H9 (cell line): ENCODE measurements at regions not wholly inside any gene's neighbourhood (a gene's known extent, or its start where the extent isn't known, plus 50 kb on each side); places are given as distances from the start of the nearest gene placed in this dataset.

Experiments used
- DNase-seq: peaks from one replicate; pipeline ENCODE4 v3.0.0-alpha.2; 2017
- H2AFZ ChIP-seq: one replicate; pipeline ENCODE4 v1.6.1; 2013; ENCODE audit warnings: mild to moderate bottlenecking, low read length, control low read depth, moderate library complexity
- H2AK5ac ChIP-seq: 2 replicates; pipeline ENCODE4 v1.6.1; 2013; ENCODE audit warnings: low read length, control low read depth, mixed read lengths; ENCODE audit not compliant: insufficient read length
- H2BK120ac ChIP-seq: one replicate; pipeline ENCODE4 v1.6.1; 2013; ENCODE audit warnings: low read depth, mild to moderate bottlenecking, low read length, control low read depth, inconsistent platforms; ENCODE audit not compliant: poor library complexity, severe bottlenecking
- H2BK12ac ChIP-seq: 2 replicates; pipeline ENCODE4 v1.6.1; 2013; ENCODE audit warnings: low read length, control low read depth, mixed read lengths, low read depth; ENCODE audit not compliant: insufficient read length
- H2BK15ac ChIP-seq: 2 replicates; pipeline ENCODE4 v1.6.1; 2013; ENCODE audit warnings: low read depth, low read length, control low read depth
- H2BK20ac ChIP-seq: one replicate; pipeline ENCODE4 v1.6.1; 2013; ENCODE audit warnings: low read depth, mild to moderate bottlenecking, low read length, control low read depth, inconsistent platforms; ENCODE audit not compliant: poor library complexity, severe bottlenecking
- H2BK5ac ChIP-seq: 2 replicates; pipeline ENCODE4 v1.6.1; 2013; ENCODE audit warnings: low read length, control low read depth, mixed read lengths; ENCODE audit not compliant: insufficient read length
- H3K14ac ChIP-seq: 2 replicates; pipeline ENCODE4 v1.6.1; 2013; ENCODE audit warnings: low read length, control low read depth; ENCODE audit not compliant: insufficient read depth
- H3K18ac ChIP-seq: 2 replicates; pipeline ENCODE4 v1.6.1; 2013; ENCODE audit warnings: low read depth, mild to moderate bottlenecking, mixed read lengths, low read length, control low read depth; ENCODE audit not compliant: insufficient read length
- H3K23ac ChIP-seq: 2 replicates; pipeline ENCODE4 v1.6.1; 2013; ENCODE audit warnings: low read length, control low read depth, mixed read lengths, low read depth; ENCODE audit not compliant: insufficient read length
- H3K23me2 ChIP-seq: 2 replicates; pipeline ENCODE4 v1.6.1; 2013; ENCODE audit warnings: low read depth, mild to moderate bottlenecking, mixed read lengths, low read length, control low read depth; ENCODE audit not compliant: insufficient read length, poor library complexity, severe bottlenecking
- H3K27ac ChIP-seq: 2 replicates; pipeline ENCODE4 v1.5.1; 2013; ENCODE audit warnings: low read length, control low read depth, mixed read lengths, low read depth; ENCODE audit not compliant: insufficient read length
- H3K27me3 ChIP-seq: 2 replicates; pipeline ENCODE4 v1.6.1; 2013; ENCODE audit warnings: low read length, control low read depth, inconsistent platforms; ENCODE audit not compliant: insufficient read depth
- H3K4ac ChIP-seq: 2 replicates; pipeline ENCODE4 v1.6.1; 2013; ENCODE audit warnings: low read depth, mild to moderate bottlenecking, control low read depth, inconsistent platforms, low read length, moderate library complexity
- H3K4me1 ChIP-seq: 2 replicates; pipeline ENCODE4 v1.6.1; 2013; ENCODE audit warnings: low read length, control low read depth, inconsistent platforms; ENCODE audit not compliant: insufficient read depth
- H3K4me2 ChIP-seq: 2 replicates; pipeline ENCODE4 v1.6.1; 2013; ENCODE audit warnings: low read length, control low read depth, mixed read lengths; ENCODE audit not compliant: insufficient read length, insufficient read depth
- H3K56ac ChIP-seq: 2 replicates; pipeline ENCODE4 v1.6.1; 2013; ENCODE audit warnings: low read depth, mild to moderate bottlenecking, mixed read lengths, low read length, control low read depth; ENCODE audit not compliant: insufficient read length
- H3K79me1 ChIP-seq: 2 replicates; pipeline ENCODE4 v1.6.1; 2013; ENCODE audit warnings: low read depth, mild to moderate bottlenecking, moderate library complexity, low read length, control low read depth, inconsistent platforms; ENCODE audit not compliant: insufficient read depth, poor library complexity, severe bottlenecking
- H3K79me2 ChIP-seq: 2 replicates; pipeline ENCODE4 v1.6.1; 2013; ENCODE audit warnings: low read length, control low read depth, inconsistent platforms; ENCODE audit not compliant: insufficient read depth
- H3K9ac ChIP-seq: 2 replicates; pipeline ENCODE4 v1.6.1; 2013; ENCODE audit warnings: low read length, control low read depth, mixed read lengths; ENCODE audit not compliant: insufficient read length; ENCODE audit errors: extremely low read depth
- H3K9me3 ChIP-seq: one replicate; pipeline ENCODE4 v1.6.1; 2013; ENCODE audit warnings: low read depth, low read length, inconsistent platforms; ENCODE audit not compliant: control insufficient read depth
- H3T11ph ChIP-seq: one replicate; pipeline ENCODE4 v1.6.1; 2013; ENCODE audit warnings: mild to moderate bottlenecking, low read length, control low read depth, inconsistent platforms
- H4K20me1 ChIP-seq: one replicate; pipeline ENCODE4 v1.6.1; 2013; ENCODE audit not compliant: control insufficient read depth, insufficient read length, insufficient read depth
- H4K5ac ChIP-seq: 2 replicates; pipeline ENCODE4 v1.6.1; 2013; ENCODE audit warnings: low read depth, mild to moderate bottlenecking, mixed read lengths, low read length, control low read depth; ENCODE audit not compliant: insufficient read length
- H4K8ac ChIP-seq: replicated peaks from 2 replicates; pipeline ENCODE4 v1.6.1; 2013; ENCODE audit warnings: low read length, control low read depth, mixed read lengths, low read depth; ENCODE audit not compliant: insufficient read length
- H4K91ac ChIP-seq: 2 replicates; pipeline ENCODE4 v1.6.1; 2013; ENCODE audit warnings: low read depth, mild to moderate bottlenecking, moderate library complexity, mixed read lengths, low read length, control low read depth; ENCODE audit not compliant: insufficient read length
- H3K27ac Mint-ChIP-seq, 3 experiments: 2 replicates in 2 of 3; 3 replicates in 1 of 3; pipeline ENCODE4 v1.8.0; 2020 to 2021; ENCODE audit warnings: mixed read lengths in 3 of 3, mild to moderate bottlenecking in 1 of 3, moderate library complexity in 1 of 3
- H3K27me3 Mint-ChIP-seq: 2 replicates; pipeline ENCODE4 v1.8.0; 2021; ENCODE audit warnings: low read depth, mild to moderate bottlenecking, moderate library complexity, mixed read lengths
- H3K36me3 Mint-ChIP-seq, 3 experiments: 2 replicates in 2 of 3; 3 replicates in 1 of 3; pipeline ENCODE4 v1.8.0; 2020 to 2021; ENCODE audit warnings: low read depth in 3 of 3, mixed read lengths in 3 of 3; ENCODE audit not compliant: insufficient read depth in 1 of 3
- H3K4me1 Mint-ChIP-seq, 2 experiments: 2 replicates each; pipeline ENCODE4 v1.8.0; 2020; ENCODE audit warnings: mixed read lengths in 2 of 2
- H3K4me3 Mint-ChIP-seq, 2 experiments: 2 replicates in 1 of 2; 3 replicates in 1 of 2; pipeline ENCODE4 v1.8.0; 2020 to 2021; ENCODE audit warnings: mild to moderate bottlenecking in 2 of 2, mixed read lengths in 2 of 2, moderate library complexity in 1 of 2
- H3K9me3 Mint-ChIP-seq, 2 experiments: 2 replicates in 1 of 2; 3 replicates in 1 of 2; pipeline ENCODE4 v1.8.0; 2020; ENCODE audit warnings: mild to moderate bottlenecking in 2 of 2, mixed read lengths in 2 of 2, moderate library complexity in 1 of 2
- WGBS: extraction: QIAGEN DNeasy Blood & Tissue Kit; methylation state at CpG from one replicate; pipeline ENCODE4 v1.1.7; 2013; ENCODE audit warnings: missing lambda C conversion rate, low lambda C conversion rate, mixed read lengths; ENCODE audit not compliant: insufficient read length; ENCODE audit errors: extremely low coverage; 5-methylcytosine and 5-hydroxymethylcytosine counted together
- TF ChIP-seq, protein P1 (sequence below): fragments of 200-600 bp; sonication (generic); conservative IDR thresholded peaks from 3 replicates; pipeline ENCODE4 v1.8.0; 2021; ENCODE audit warnings: antibody characterized with exemption, mild to moderate bottlenecking

DNA sequence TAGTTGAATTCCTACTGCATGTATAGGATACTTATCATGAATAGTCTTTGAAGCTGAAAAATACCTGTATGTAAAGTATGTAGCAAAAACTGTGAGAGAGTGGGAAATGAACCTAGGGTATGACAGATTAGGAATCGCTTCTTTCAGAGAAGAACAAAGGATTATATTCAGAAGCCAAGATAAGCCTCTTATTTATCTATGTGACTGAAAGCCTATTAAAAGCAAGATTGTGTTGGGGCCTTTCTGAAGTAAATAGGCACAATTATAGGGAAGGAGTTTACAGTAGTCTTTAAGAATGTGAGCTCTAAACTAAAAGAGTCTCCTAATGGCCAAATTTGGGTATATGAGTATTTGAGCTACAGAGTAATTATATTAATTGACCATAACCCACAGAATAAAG is 102.1 kb downstream of the MTERF1 start:
- Histone ChIP-seq H3K56ac (no peak overlapping the region), H2BK5ac (no peak overlapping the region), H3T11ph (no peak overlapping the region), H3K27me3 (no peaks in the 10 kb centered on the region), H2BK20ac (no peak overlapping the region), H3K23me2 (no peaks in the 10 kb centered on the region), H4K5ac (no peak overlapping the region), H3K79me2 (no peaks in the 10 kb centered on the region), H3K4me1 (no peaks in the 10 kb centered on the region), H4K8ac (no peak overlapping the region), H3K23ac (no peak overlapping the region), H2BK12ac (no peak overlapping the region), H3K9me3 (no peaks in the 10 kb centered on the region), H3K27ac (no peak overlapping the region), H4K91ac (no peak overlapping the region), H3K79me1 (no peaks in the 10 kb centered on the region), H3K9ac (no peak overlapping the region), H2BK120ac (no peak overlapping the region), H3K18ac (no peak overlapping the region), H2AFZ (no peak overlapping the region), H3K4me2 (no peak overlapping the region), H4K20me1 (no peaks in the 10 kb centered on the region), H3K4ac (no peak overlapping the region), H2BK15ac (no peak overlapping the region), H3K14ac (no peak overlapping the region), H2AK5ac (no peak overlapping the region)
- DNase-seq = no peak
- H3K36me3 Mint-ChIP-seq = no peaks in the 10 kb centered on the region
- no peak overlapping the region for H3K27ac Mint-ChIP-seq
- H3K27me3 Mint-ChIP-seq = peaks cover 1% of the 10 kb centered on the region; the same call in 1 of the 2 replicates
- H3K4me3 Mint-ChIP-seq = no peak overlapping the region
- H3K9me3 Mint-ChIP-seq = no peaks in the 10 kb centered on the region
- TF ChIP-seq, protein P1, sequence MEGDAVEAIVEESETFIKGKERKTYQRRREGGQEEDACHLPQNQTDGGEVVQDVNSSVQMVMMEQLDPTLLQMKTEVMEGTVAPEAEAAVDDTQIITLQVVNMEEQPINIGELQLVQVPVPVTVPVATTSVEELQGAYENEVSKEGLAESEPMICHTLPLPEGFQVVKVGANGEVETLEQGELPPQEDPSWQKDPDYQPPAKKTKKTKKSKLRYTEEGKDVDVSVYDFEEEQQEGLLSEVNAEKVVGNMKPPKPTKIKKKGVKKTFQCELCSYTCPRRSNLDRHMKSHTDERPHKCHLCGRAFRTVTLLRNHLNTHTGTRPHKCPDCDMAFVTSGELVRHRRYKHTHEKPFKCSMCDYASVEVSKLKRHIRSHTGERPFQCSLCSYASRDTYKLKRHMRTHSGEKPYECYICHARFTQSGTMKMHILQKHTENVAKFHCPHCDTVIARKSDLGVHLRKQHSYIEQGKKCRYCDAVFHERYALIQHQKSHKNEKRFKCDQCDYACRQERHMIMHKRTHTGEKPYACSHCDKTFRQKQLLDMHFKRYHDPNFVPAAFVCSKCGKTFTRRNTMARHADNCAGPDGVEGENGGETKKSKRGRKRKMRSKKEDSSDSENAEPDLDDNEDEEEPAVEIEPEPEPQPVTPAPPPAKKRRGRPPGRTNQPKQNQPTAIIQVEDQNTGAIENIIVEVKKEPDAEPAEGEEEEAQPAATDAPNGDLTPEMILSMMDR = no peak
- no peaks in the 10 kb centered on the region for H3K4me1 Mint-ChIP-seq
- no CpG with 5 or more reads among the region's 1 CpG for WGBS
